ENCODE measurements at regions not wholly inside any gene's neighbourhood (a gene's known extent, or its start where the extent isn't known, plus 50 kb on each side); places are given as distances from the start of the nearest gene placed in this dataset.

GRCh38 chr3:153919773-153920172 is 201.4 kb upstream of the ARHGEF26 start:
- Histone ChIP-seq H3K27me3 (ENCODE audit: control insufficient read depth in 2 of 2, insufficient read depth in 2 of 2, low read length in 2 of 2) (no peaks in the 10 kb centered on the region), H3K4me1 (ENCODE audit: control insufficient read depth, extremely low read depth, insufficient read depth, low read length) (no peaks in the 10 kb centered on the region), H3K36me3 (ENCODE audit: control insufficient read depth in 2 of 2, extremely low read depth in 1 of 2, insufficient read depth in 2 of 2, low read length in 2 of 2) (no peaks in the 10 kb centered on the region), H2AFZ (ENCODE audit: low read depth, low read length) (no peak overlapping the region), H3K27ac (ENCODE audit: insufficient read depth, low read depth, low read length) (no peak overlapping the region), H3K9ac (replicated peaks; ENCODE audit: extremely low read depth, insufficient read depth, low read length) (no peak overlapping the region), H3K9me3 (replicated peaks; ENCODE audit: control insufficient read depth, insufficient read depth, low read length) (no peaks in the 10 kb centered on the region), H3K9me1 (replicated peaks; ENCODE audit: control insufficient read depth, extremely low read depth, insufficient read depth, low read length) (no peaks in the 10 kb centered on the region), H3K79me2 (ENCODE audit: control insufficient read depth, insufficient read depth, low read length) (no peaks in the 10 kb centered on the region), H3K4me3 (replicated peaks in 1 of 3; ENCODE audit: insufficient read depth in 1 of 3, low read depth in 1 of 3, low read length in 3 of 3) (no peak overlapping the region), H4K20me1 (replicated peaks; ENCODE audit: control insufficient read depth, extremely low read depth, insufficient read depth, low read length) (no peaks in the 10 kb centered on the region), H3K4me2 (ENCODE audit: insufficient read depth, low read length) (no peak overlapping the region)
- no peak for DNase-seq (ENCODE audit: low read depth, low spot score)
- intact Hi-C loops (cut with micrococcal nuclease) (no loop called here), dilution Hi-C loops (cut with MboI; ENCODE audit: extremely low pct_ligation_motif_present, low sequenced_read_pairs) (no loop called here)
- no peak for TF ChIP-seq POLR2A (IDR thresholded peaks at IDR 0.05; ENCODE audit: low read depth, low read length)
- no peak for TF ChIP-seq MAX (IDR thresholded peaks at IDR 0.05; ENCODE audit: insufficient read depth, insufficient read length)
- TF ChIP-seq CTCF (IDR thresholded peaks at IDR 0.05; ENCODE audit: extremely low read depth in 1 of 2, insufficient read depth in 1 of 2, low read depth in 1 of 2, low read length in 2 of 2), result no peak
- TF ChIP-seq FOS (IDR thresholded peaks at IDR 0.05; ENCODE audit: borderline replicate concordance, insufficient read depth, low read length), result no peak
- TF ChIP-seq JUN (IDR thresholded peaks at IDR 0.05; ENCODE audit: borderline replicate concordance, insufficient read depth, insufficient read length, low read depth), result no peak
- TF ChIP-seq MYC (IDR thresholded peaks at IDR 0.05; ENCODE audit: low read depth, low read length), result no peak
- TF ChIP-seq GATA2 (IDR thresholded peaks at IDR 0.05; ENCODE audit: insufficient read depth, insufficient read length, low read depth, low read length), result no peak
- TF ChIP-seq EZH2 (IDR thresholded peaks at IDR 0.05; ENCODE audit: borderline replicate concordance, low read depth, low read length, severe bottlenecking), result no peak
- TF ChIP-seq POLR2AphosphoS5 (IDR thresholded peaks at IDR 0.05; ENCODE audit: insufficient read depth, low read depth, low read length), result no peak
- ChIA-PET CTCF (interaction anchor here (1.0 kb wide), 1 partner anchor 134 kb away, joined by 4 read pairs; no protein-coding TSS in a partner anchor), POLR2A (no interaction called here)
- no peak for FAIRE-seq
- no TSS peak for BruUV-seq (replicated peaks)
